ENCODE measurements at regions not wholly inside any gene's neighbourhood (a gene's known extent, or its start where the extent isn't known, plus 50 kb on each side); places are given as distances from the start of the nearest gene placed in this dataset.

- DNase-seq (ENCODE audit: low read depth in 4 of 6, low spot score in 6 of 6) = no peak
- no peaks in the 10 kb centered on the region for H3K9me3 ChIP-seq (ENCODE audit: control insufficient read depth, insufficient read depth, low read length)
- H3K36me3 ChIP-seq (ENCODE audit: control insufficient read depth, insufficient read depth, low read length) = no peaks in the 10 kb centered on the region
- no peak overlapping the region for H3K27ac ChIP-seq (ENCODE audit: low read depth, low read length)
- no peak overlapping the region for H3K4me3 ChIP-seq (ENCODE audit: low read depth, low read length)
- H3K27me3 ChIP-seq (ENCODE audit: control insufficient read depth, insufficient read depth, low read length) = no peaks in the 10 kb centered on the region
- H3K4me1 ChIP-seq (ENCODE audit: control insufficient read depth, insufficient read depth, low read length) = no peaks in the 10 kb centered on the region
These were observed 101.8 kb downstream of the SPRY2 start for GRCh38 chr13:80239116-80239515.

- Histone ChIP-seq H3K27ac (ENCODE audit: low read depth, low read length) (no peak overlapping the region), H3K4me1 (ENCODE audit: control insufficient read depth, insufficient read depth, low read length) (no peaks in the 10 kb centered on the region), H3K9me3 (ENCODE audit: control insufficient read depth, insufficient read depth, low read length) (no peaks in the 10 kb centered on the region), H3K27me3 (ENCODE audit: control insufficient read depth, insufficient read depth, low read length) (no peaks in the 10 kb centered on the region), H3K4me3 (ENCODE audit: low read depth, low read length) (no peak overlapping the region), H3K36me3 (ENCODE audit: control insufficient read depth, insufficient read depth, low read length) (no peaks in the 10 kb centered on the region)
- DNase-seq (ENCODE audit: low read depth in 4 of 6, low spot score in 6 of 6) = no peak
These were observed 103.3 kb downstream of the SPRY2 start for GRCh38 chr13:80237646-80238045.

GRCh38 chr13:80235967-80236302, 105.0 kb downstream of the SPRY2 start:
- no peaks in the 10 kb centered on the region for H3K9me3 ChIP-seq (ENCODE audit: control insufficient read depth, insufficient read depth, low read length)
- no peaks in the 10 kb centered on the region for H3K27me3 ChIP-seq (ENCODE audit: control insufficient read depth, insufficient read depth, low read length)
- DNase-seq (ENCODE audit: low read depth in 4 of 6, low spot score in 6 of 6) = no peak
- no peaks in the 10 kb centered on the region for H3K4me1 ChIP-seq (ENCODE audit: control insufficient read depth, insufficient read depth, low read length)
- no CpG with 5 or more reads among the region's 4 CpGs for WGBS (ENCODE audit: insufficient coverage)
- H3K27ac ChIP-seq (ENCODE audit: low read depth, low read length) = peak overlapping the region; percentile 13
- H3K4me3 ChIP-seq (ENCODE audit: low read depth, low read length) = no peak overlapping the region
- H3K36me3 ChIP-seq (ENCODE audit: control insufficient read depth, insufficient read depth, low read length) = no peaks in the 10 kb centered on the region

GRCh38 chr13:80235166-80235966, 105.6 kb downstream of the SPRY2 start:
- DNase-seq (ENCODE audit: low read depth in 4 of 6, low spot score in 6 of 6) = peak in 4 of 6 donors; percentile 20 to 81 (median 49)
- Histone ChIP-seq H3K27ac (ENCODE audit: low read depth, low read length) (peak overlapping the region; percentile 22), H3K4me3 (ENCODE audit: low read depth, low read length) (no peak overlapping the region)

GRCh38 chr13:80227645-80228044, 113.3 kb downstream of the SPRY2 start:
- Histone ChIP-seq H3K9me3 (ENCODE audit: control insufficient read depth, insufficient read depth, low read length) (no peaks in the 10 kb centered on the region), H3K27me3 (ENCODE audit: control insufficient read depth, insufficient read depth, low read length) (no peaks in the 10 kb centered on the region), H3K4me1 (ENCODE audit: control insufficient read depth, insufficient read depth, low read length) (no peaks in the 10 kb centered on the region), H3K4me3 (ENCODE audit: low read depth, low read length) (no peak overlapping the region), H3K36me3 (ENCODE audit: control insufficient read depth, insufficient read depth, low read length) (no peaks in the 10 kb centered on the region), H3K27ac (ENCODE audit: low read depth, low read length) (no peak overlapping the region)
- WGBS (ENCODE audit: insufficient coverage) = no CpG with 5 or more reads among the region's 2 CpGs
- no peak for DNase-seq (ENCODE audit: low read depth in 4 of 6, low spot score in 6 of 6)

More at GRCh38 chr13:80235166-80235966, 105.6 kb downstream of the SPRY2 start:
- no peaks in the 10 kb centered on the region for H3K27me3 ChIP-seq (ENCODE audit: control insufficient read depth, insufficient read depth, low read length)
- 10% methylated on average over 8 of the region's 10 CpGs for WGBS (ENCODE audit: insufficient coverage)
- no peaks in the 10 kb centered on the region for H3K4me1 ChIP-seq (ENCODE audit: control insufficient read depth, insufficient read depth, low read length)
- H3K36me3 ChIP-seq (ENCODE audit: control insufficient read depth, insufficient read depth, low read length) = no peaks in the 10 kb centered on the region
- no peaks in the 10 kb centered on the region for H3K9me3 ChIP-seq (ENCODE audit: control insufficient read depth, insufficient read depth, low read length)

- Histone ChIP-seq H3K4me3 (ENCODE audit: low read depth, low read length) (no peak overlapping the region), H3K9me3 (ENCODE audit: control insufficient read depth, insufficient read depth, low read length) (no peaks in the 10 kb centered on the region), H3K36me3 (ENCODE audit: control insufficient read depth, insufficient read depth, low read length) (no peaks in the 10 kb centered on the region), H3K27me3 (ENCODE audit: control insufficient read depth, insufficient read depth, low read length) (no peaks in the 10 kb centered on the region), H3K4me1 (ENCODE audit: control insufficient read depth, insufficient read depth, low read length) (no peaks in the 10 kb centered on the region), H3K27ac (ENCODE audit: low read depth, low read length) (no peak overlapping the region)
- DNase-seq (ENCODE audit: low read depth in 4 of 6, low spot score in 6 of 6) = no peak
- no CpG with 5 or more reads among the region's 2 CpGs for WGBS (ENCODE audit: insufficient coverage)
These were observed 114.3 kb downstream of the SPRY2 start for GRCh38 chr13:80226645-80227044.

GRCh38 chr13:80224468-80224867, 116.5 kb downstream of the SPRY2 start:
- Histone ChIP-seq H3K27me3 (ENCODE audit: control insufficient read depth, insufficient read depth, low read length) (no peaks in the 10 kb centered on the region), H3K36me3 (ENCODE audit: control insufficient read depth, insufficient read depth, low read length) (no peaks in the 10 kb centered on the region), H3K9me3 (ENCODE audit: control insufficient read depth, insufficient read depth, low read length) (no peaks in the 10 kb centered on the region), H3K4me3 (ENCODE audit: low read depth, low read length) (no peak overlapping the region), H3K4me1 (ENCODE audit: control insufficient read depth, insufficient read depth, low read length) (no peaks in the 10 kb centered on the region), H3K27ac (ENCODE audit: low read depth, low read length) (no peak overlapping the region)
- no peak for DNase-seq (ENCODE audit: low read depth in 4 of 6, low spot score in 6 of 6)

GRCh38 chr13:80217614-80218456, 123.1 kb downstream of the SPRY2 start:
- no peak for DNase-seq (ENCODE audit: low read depth in 4 of 6, low spot score in 6 of 6)
- H3K4me3 ChIP-seq (ENCODE audit: low read depth, low read length) = no peak overlapping the region
- WGBS (ENCODE audit: insufficient coverage) = 71% methylated on average over 4 of the region's 7 CpGs
- H3K27me3 ChIP-seq (ENCODE audit: control insufficient read depth, insufficient read depth, low read length) = no peaks in the 10 kb centered on the region
- H3K36me3 ChIP-seq (ENCODE audit: control insufficient read depth, insufficient read depth, low read length) = no peaks in the 10 kb centered on the region
- H3K9me3 ChIP-seq (ENCODE audit: control insufficient read depth, insufficient read depth, low read length) = no peaks in the 10 kb centered on the region
- H3K27ac ChIP-seq (ENCODE audit: low read depth, low read length) = no peak overlapping the region
- H3K4me1 ChIP-seq (ENCODE audit: control insufficient read depth, insufficient read depth, low read length) = no peaks in the 10 kb centered on the region

GRCh38 chr13:80215368-80215767, 125.6 kb downstream of the SPRY2 start:
- no peaks in the 10 kb centered on the region for H3K36me3 ChIP-seq (ENCODE audit: control insufficient read depth, insufficient read depth, low read length)
- no peaks in the 10 kb centered on the region for H3K4me1 ChIP-seq (ENCODE audit: control insufficient read depth, insufficient read depth, low read length)
- WGBS (ENCODE audit: insufficient coverage) = no CpG with 5 or more reads among the region's 3 CpGs
- H3K9me3 ChIP-seq (ENCODE audit: control insufficient read depth, insufficient read depth, low read length) = no peaks in the 10 kb centered on the region
- H3K27me3 ChIP-seq (ENCODE audit: control insufficient read depth, insufficient read depth, low read length) = no peaks in the 10 kb centered on the region
- H3K4me3 ChIP-seq (ENCODE audit: low read depth, low read length) = no peak overlapping the region
- H3K27ac ChIP-seq (ENCODE audit: low read depth, low read length) = no peak overlapping the region
- DNase-seq (ENCODE audit: low read depth in 4 of 6, low spot score in 6 of 6) = no peak

- whole genome bisulfite sequencing (ENCODE audit: insufficient coverage) = no CpG with 5 or more reads among the region's 2 CpGs
- Histone ChIP-seq H3K4me1 (ENCODE audit: control insufficient read depth, insufficient read depth, low read length) (no peaks in the 10 kb centered on the region), H3K9me3 (ENCODE audit: control insufficient read depth, insufficient read depth, low read length) (no peaks in the 10 kb centered on the region), H3K4me3 (ENCODE audit: low read depth, low read length) (no peak overlapping the region), H3K36me3 (ENCODE audit: control insufficient read depth, insufficient read depth, low read length) (no peaks in the 10 kb centered on the region), H3K27ac (ENCODE audit: low read depth, low read length) (no peak overlapping the region), H3K27me3 (ENCODE audit: control insufficient read depth, insufficient read depth, low read length) (no peaks in the 10 kb centered on the region)
- DNase-seq (ENCODE audit: low read depth in 4 of 6, low spot score in 6 of 6) = peak in 5 of 6 donors; percentile 14 to 81 (median 24)
These were observed 126.4 kb downstream of the SPRY2 start for GRCh38 chr13:80214521-80214991.
